B cell (primary cell): ENCODE measurements at regions not wholly inside any gene's neighbourhood (a gene's known extent, or its start where the extent isn't known, plus 50 kb on each side); places are given as distances from the start of the nearest gene placed in this dataset.

Source experiments
- EZH2 ChIP-seq: IDR thresholded peaks from 2 replicates; pipeline ENCODE4 v1.6.1; 2012; ENCODE audit warnings: borderline replicate concordance, low read depth, mild to moderate bottlenecking, moderate library complexity, low read length; ENCODE audit not compliant: insufficient read depth, poor library complexity, severe bottlenecking
- TF ChIP-seq, protein P1 (sequence below): fragments of 200-600 bp; IDR thresholded peaks from one replicate; pipeline ENCODE4 v1.8.0; 2022; ENCODE audit warnings: antibody characterized with exemption, mild to moderate bottlenecking

DNA sequence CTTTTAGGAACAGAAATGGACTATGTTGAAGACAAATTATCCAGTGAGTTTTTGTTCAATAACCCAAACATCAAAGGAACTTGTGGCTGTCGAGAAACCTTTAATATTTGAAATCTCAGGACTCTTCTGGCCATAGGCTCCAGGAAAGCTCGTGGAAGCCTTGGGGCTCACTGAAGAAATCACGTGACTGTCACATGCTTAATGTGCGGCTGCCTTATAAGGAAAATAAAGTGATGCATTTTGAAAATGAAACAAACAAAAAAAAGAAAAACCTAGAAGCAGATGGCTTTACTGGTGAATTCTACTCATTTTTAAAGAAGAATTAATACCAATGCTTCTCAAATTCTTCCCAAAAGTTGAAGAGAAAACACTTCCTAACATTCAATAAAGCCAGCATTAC lies 228.4 kb upstream of the RAB4A start:
- TF ChIP-seq, protein P1, sequence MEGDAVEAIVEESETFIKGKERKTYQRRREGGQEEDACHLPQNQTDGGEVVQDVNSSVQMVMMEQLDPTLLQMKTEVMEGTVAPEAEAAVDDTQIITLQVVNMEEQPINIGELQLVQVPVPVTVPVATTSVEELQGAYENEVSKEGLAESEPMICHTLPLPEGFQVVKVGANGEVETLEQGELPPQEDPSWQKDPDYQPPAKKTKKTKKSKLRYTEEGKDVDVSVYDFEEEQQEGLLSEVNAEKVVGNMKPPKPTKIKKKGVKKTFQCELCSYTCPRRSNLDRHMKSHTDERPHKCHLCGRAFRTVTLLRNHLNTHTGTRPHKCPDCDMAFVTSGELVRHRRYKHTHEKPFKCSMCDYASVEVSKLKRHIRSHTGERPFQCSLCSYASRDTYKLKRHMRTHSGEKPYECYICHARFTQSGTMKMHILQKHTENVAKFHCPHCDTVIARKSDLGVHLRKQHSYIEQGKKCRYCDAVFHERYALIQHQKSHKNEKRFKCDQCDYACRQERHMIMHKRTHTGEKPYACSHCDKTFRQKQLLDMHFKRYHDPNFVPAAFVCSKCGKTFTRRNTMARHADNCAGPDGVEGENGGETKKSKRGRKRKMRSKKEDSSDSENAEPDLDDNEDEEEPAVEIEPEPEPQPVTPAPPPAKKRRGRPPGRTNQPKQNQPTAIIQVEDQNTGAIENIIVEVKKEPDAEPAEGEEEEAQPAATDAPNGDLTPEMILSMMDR: no peak
- TF ChIP-seq EZH2: no peak
